ENCODE measurements at regions not wholly inside any gene's neighbourhood (a gene's known extent, or its start where the extent isn't known, plus 50 kb on each side); places are given as distances from the start of the nearest gene placed in this dataset.

DNA sequence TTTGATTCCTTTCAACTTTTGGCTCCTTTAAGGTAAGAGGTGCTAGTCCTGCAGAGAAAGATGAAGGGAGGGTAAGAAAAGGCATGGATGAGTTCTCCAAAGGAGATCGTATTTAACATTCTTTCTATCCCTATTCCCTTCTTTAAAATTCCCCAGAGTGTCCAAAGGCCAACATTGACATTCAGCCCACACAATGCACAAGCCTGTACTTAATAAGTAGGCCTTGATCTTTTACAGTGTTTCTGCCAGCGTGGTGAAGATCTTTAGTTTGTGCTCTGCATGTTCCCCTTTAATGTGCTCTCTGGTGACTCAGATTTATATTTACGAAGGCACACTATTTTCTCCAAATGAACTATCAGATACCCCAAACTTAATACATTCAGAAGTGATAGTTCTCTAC, 582.5 kb upstream of the RGS18 start:
- H3K36me3 ChIP-seq (ENCODE audit: insufficient read depth, low read length): no peaks in the 10 kb centered on the region
- no peaks in the 10 kb centered on the region for H3K4me1 Mint-ChIP-seq
- H3K27ac Mint-ChIP-seq: no peak overlapping the region
- H3K9me3 Mint-ChIP-seq: peaks cover 0 to 34% (median 8%) of the 10 kb centered on the region in 5 donors
- H3K4me1 ChIP-seq (ENCODE audit: insufficient read depth, low read length): no peaks in the 10 kb centered on the region
- H3K27me3 ChIP-seq (ENCODE audit: insufficient read depth, low read length, poor library complexity, severe bottlenecking): no peaks in the 10 kb centered on the region
- no peak overlapping the region for H3K4me3 ChIP-seq (ENCODE audit: low read length)
- ChIA-PET CTCF (no interaction called here), POLR2A (no interaction called here)
- no peaks in the 10 kb centered on the region for H3K27me3 Mint-ChIP-seq
- no peak overlapping the region for H3K27ac ChIP-seq (ENCODE audit: low read depth, low read length)
- H3K4me3 Mint-ChIP-seq: no peak overlapping the region
- no peaks in the 10 kb centered on the region for H3K9me3 ChIP-seq (ENCODE audit: low read length)
- DNase-seq: no peak
- H3K36me3 Mint-ChIP-seq: no peaks in the 10 kb centered on the region

DNA sequence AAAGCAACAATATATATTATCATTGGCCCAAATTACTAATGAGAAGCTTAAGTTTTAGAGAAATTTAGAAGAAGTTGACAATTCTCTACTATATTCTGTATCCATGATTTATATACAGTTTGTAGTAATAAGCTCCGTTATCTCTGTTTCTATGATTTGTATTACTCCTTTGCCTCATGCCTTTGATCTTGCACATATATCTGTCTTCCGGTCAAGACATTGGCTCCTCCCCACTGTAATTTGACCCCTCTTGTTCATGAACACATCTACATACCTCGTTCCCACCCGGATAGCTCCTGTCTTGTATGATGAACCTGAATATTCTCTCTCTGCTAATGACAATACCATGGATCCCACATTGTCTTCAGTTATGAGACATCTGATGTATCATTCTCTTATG, 581.0 kb upstream of the RGS18 start:
- Mint-ChIP-seq H3K4me1 (no peaks in the 10 kb centered on the region), H3K27me3 (no peaks in the 10 kb centered on the region), H3K36me3 (no peaks in the 10 kb centered on the region), H3K27ac (no peak overlapping the region), H3K4me3 (no peak overlapping the region), H3K9me3 (peaks cover 0 to 35% (median 10%) of the 10 kb centered on the region in 5 donors)
- ChIA-PET CTCF (no interaction called here), POLR2A (no interaction called here)
- Histone ChIP-seq H3K4me3 (ENCODE audit: low read length) (no peak overlapping the region), H3K4me1 (ENCODE audit: insufficient read depth, low read length) (no peaks in the 10 kb centered on the region), H3K36me3 (ENCODE audit: insufficient read depth, low read length) (no peaks in the 10 kb centered on the region), H3K27ac (ENCODE audit: low read depth, low read length) (no peak overlapping the region), H3K9me3 (ENCODE audit: low read length) (no peaks in the 10 kb centered on the region), H3K27me3 (ENCODE audit: insufficient read depth, low read length, poor library complexity, severe bottlenecking) (no peaks in the 10 kb centered on the region)
- DNase-seq: no peak

DNA sequence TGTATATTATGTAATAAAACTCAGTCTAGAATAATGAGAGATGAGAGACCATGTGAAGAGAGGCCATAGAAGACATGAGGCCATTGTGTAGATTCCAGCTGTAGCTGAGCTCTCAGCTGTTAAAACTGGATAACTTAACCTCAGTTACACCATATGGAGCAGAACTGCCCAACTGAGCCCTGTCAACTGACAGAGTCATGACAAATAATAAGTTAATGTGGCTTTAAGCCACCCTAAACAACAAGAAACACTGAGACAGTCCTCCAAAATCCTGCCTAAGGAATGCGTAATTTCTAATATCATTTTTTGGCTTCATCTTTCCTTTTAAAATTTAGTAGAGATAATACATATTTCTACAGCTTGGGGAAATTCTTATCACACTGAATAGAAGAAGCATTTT, 580.0 kb upstream of the RGS18 start:
- no peak overlapping the region for H3K27ac Mint-ChIP-seq
- DNase-seq: no peak
- CTCF ChIA-PET: no interaction called here
- no peaks in the 10 kb centered on the region for H3K9me3 ChIP-seq (ENCODE audit: low read length)
- H3K4me3 Mint-ChIP-seq: no peak overlapping the region
- no peaks in the 10 kb centered on the region for H3K36me3 Mint-ChIP-seq
- peaks cover 0 to 36% (median 10%) of the 10 kb centered on the region in 5 donors for H3K9me3 Mint-ChIP-seq
- H3K27me3 Mint-ChIP-seq: no peaks in the 10 kb centered on the region
- no peaks in the 10 kb centered on the region for H3K4me1 Mint-ChIP-seq
- no peak overlapping the region for H3K4me3 ChIP-seq (ENCODE audit: low read length)
- POLR2A ChIA-PET: no interaction called here
- no peaks in the 10 kb centered on the region for H3K4me1 ChIP-seq (ENCODE audit: insufficient read depth, low read length)
- H3K27me3 ChIP-seq (ENCODE audit: insufficient read depth, low read length, poor library complexity, severe bottlenecking): no peaks in the 10 kb centered on the region
- H3K27ac ChIP-seq (ENCODE audit: low read depth, low read length): no peak overlapping the region
- no peaks in the 10 kb centered on the region for H3K36me3 ChIP-seq (ENCODE audit: insufficient read depth, low read length)

DNA sequence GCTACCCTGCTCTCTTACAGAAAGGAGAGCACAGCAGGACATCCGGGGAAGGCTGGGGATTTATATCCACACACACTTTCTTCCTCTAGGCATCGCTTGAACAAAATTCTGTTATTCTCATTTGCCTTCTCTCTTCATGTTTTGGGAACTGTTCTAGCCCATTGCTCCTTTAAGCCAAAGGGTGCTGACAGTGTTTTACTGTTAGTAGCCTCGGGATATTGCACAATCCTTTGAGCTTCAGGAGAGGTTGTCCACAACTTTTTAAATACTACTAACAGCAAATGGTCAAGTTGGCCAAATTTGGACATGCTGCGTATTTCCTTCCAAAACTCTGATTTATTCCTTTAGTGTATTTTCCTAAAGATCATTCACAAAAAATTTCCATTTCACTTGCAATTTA, 579.2 kb upstream of the RGS18 start:
- Histone ChIP-seq H3K36me3 (ENCODE audit: insufficient read depth, low read length) (no peaks in the 10 kb centered on the region), H3K9me3 (ENCODE audit: low read length) (no peaks in the 10 kb centered on the region), H3K27me3 (ENCODE audit: insufficient read depth, low read length, poor library complexity, severe bottlenecking) (no peaks in the 10 kb centered on the region), H3K4me1 (ENCODE audit: insufficient read depth, low read length) (no peaks in the 10 kb centered on the region), H3K27ac (ENCODE audit: low read depth, low read length) (no peak overlapping the region), H3K4me3 (ENCODE audit: low read length) (no peak overlapping the region)
- POLR2A ChIA-PET: no interaction called here
- no peaks in the 10 kb centered on the region for H3K36me3 Mint-ChIP-seq
- H3K27ac Mint-ChIP-seq: no peak overlapping the region
- CTCF ChIA-PET: no interaction called here
- no peak overlapping the region for H3K4me3 Mint-ChIP-seq
- DNase-seq: no peak
- no peaks in the 10 kb centered on the region for H3K27me3 Mint-ChIP-seq
- peaks cover 0 to 37% (median 11%) of the 10 kb centered on the region in 5 donors for H3K9me3 Mint-ChIP-seq
- no peaks in the 10 kb centered on the region for H3K4me1 Mint-ChIP-seq

DNA sequence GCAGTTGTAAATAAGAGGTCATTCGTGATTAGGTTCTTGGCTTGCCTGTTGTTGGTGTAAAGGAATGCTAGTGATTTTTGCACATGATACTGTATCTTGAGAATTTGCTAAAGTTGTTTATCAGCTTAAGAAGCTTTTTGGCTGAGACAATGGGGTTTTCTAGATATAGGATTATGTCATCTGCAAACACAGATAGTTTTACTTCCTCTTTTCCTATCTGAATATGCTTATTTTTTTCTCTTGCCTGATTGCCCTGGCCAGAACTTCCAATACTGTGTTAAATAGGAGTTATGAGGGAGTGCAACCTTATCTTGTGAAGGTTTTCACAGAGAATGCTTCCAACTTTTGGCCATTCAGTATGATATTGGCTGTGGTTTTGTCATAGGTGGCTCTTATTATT, 576.1 kb upstream of the RGS18 start:
- CTCF ChIA-PET: no interaction called here
- POLR2A ChIA-PET: no interaction called here
- no peak overlapping the region for H3K4me3 Mint-ChIP-seq
- Histone ChIP-seq H3K9me3 (ENCODE audit: low read length) (no peaks in the 10 kb centered on the region), H3K4me3 (ENCODE audit: low read length) (no peak overlapping the region), H3K27ac (ENCODE audit: low read depth, low read length) (no peak overlapping the region), H3K4me1 (ENCODE audit: insufficient read depth, low read length) (no peaks in the 10 kb centered on the region), H3K27me3 (ENCODE audit: insufficient read depth, low read length, poor library complexity, severe bottlenecking) (no peaks in the 10 kb centered on the region), H3K36me3 (ENCODE audit: insufficient read depth, low read length) (no peaks in the 10 kb centered on the region)
- no peaks in the 10 kb centered on the region for H3K27me3 Mint-ChIP-seq
- H3K4me1 Mint-ChIP-seq: no peaks in the 10 kb centered on the region
- H3K27ac Mint-ChIP-seq: no peak overlapping the region
- peaks cover 0 to 34% (median 10%) of the 10 kb centered on the region in 5 donors for H3K9me3 Mint-ChIP-seq
- no peak for DNase-seq
- H3K36me3 Mint-ChIP-seq: no peaks in the 10 kb centered on the region

DNA sequence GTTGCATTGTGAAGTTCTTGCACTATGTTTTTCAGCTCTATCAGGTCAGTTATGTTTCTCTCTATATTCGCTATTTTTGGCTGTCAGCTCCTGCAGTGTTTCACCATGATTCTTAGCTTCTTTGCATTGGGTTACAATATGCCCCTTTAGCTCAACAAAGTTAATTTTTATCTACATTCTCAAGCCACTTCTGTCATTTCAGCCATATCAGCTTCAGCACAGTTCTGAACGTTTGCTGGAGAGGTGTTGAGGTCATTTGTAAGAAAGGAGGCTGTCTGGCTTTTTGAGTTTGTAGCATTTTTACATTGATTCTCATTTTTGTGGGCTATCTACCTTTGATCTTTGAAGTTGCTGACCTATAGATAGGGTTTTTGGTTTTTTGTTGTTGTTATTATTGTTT, 573.2 kb upstream of the RGS18 start:
- H3K27me3 Mint-ChIP-seq: no peaks in the 10 kb centered on the region

DNA sequence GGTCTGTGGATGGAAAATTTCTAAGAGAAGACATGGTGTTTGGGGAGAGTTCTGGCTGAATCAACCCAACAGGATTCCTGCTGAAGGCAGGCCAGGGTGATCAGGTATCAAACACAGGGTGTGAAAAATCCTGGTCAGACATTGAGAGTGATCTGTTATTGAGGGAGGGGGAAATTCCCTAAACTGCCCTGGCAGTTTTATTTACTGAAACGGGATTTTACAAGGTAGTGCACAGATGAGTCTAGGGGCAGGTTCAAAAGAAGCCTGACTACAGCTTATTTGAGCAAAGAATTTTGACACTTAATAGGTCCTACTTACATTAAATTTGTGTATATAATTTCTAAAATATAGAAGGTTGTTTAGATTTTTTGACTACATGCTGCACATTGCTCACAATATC, 569.4 kb upstream of the RGS18 start:
- Mint-ChIP-seq H3K4me3 (no peak overlapping the region), H3K27ac (no peak overlapping the region), H3K27me3 (no peaks in the 10 kb centered on the region), H3K4me1 (no peaks in the 10 kb centered on the region), H3K9me3 (peaks cover 4 to 27% (median 8%) of the 10 kb centered on the region in 5 donors), H3K36me3 (no peaks in the 10 kb centered on the region)
- H3K27me3 ChIP-seq (ENCODE audit: insufficient read depth, low read length, poor library complexity, severe bottlenecking): no peaks in the 10 kb centered on the region
- no peaks in the 10 kb centered on the region for H3K4me1 ChIP-seq (ENCODE audit: insufficient read depth, low read length)
- ChIA-PET CTCF (no interaction called here), POLR2A (no interaction called here)
- H3K27ac ChIP-seq (ENCODE audit: low read depth, low read length): no peak overlapping the region
- no peaks in the 10 kb centered on the region for H3K36me3 ChIP-seq (ENCODE audit: insufficient read depth, low read length)
- DNase-seq: no peak
- no peaks in the 10 kb centered on the region for H3K9me3 ChIP-seq (ENCODE audit: low read length)
- no peak overlapping the region for H3K4me3 ChIP-seq (ENCODE audit: low read length)

More for the DNA sequence above, 573.2 kb upstream of the RGS18 start:
- no peaks in the 10 kb centered on the region for H3K9me3 ChIP-seq (ENCODE audit: low read length)
- no peaks in the 10 kb centered on the region for H3K36me3 ChIP-seq (ENCODE audit: insufficient read depth, low read length)
- ChIA-PET CTCF (no interaction called here), POLR2A (no interaction called here)
- no peak overlapping the region for H3K27ac Mint-ChIP-seq
- H3K27ac ChIP-seq (ENCODE audit: low read depth, low read length): no peak overlapping the region
- H3K27me3 ChIP-seq (ENCODE audit: insufficient read depth, low read length, poor library complexity, severe bottlenecking): no peaks in the 10 kb centered on the region
- no peak for DNase-seq
- H3K4me1 Mint-ChIP-seq: no peaks in the 10 kb centered on the region
- peaks cover 7 to 29% (median 12%) of the 10 kb centered on the region in 5 donors for H3K9me3 Mint-ChIP-seq
- H3K4me3 Mint-ChIP-seq: no peak overlapping the region
- H3K36me3 Mint-ChIP-seq: no peaks in the 10 kb centered on the region
- no peak overlapping the region for H3K4me3 ChIP-seq (ENCODE audit: low read length)
- H3K4me1 ChIP-seq (ENCODE audit: insufficient read depth, low read length): no peaks in the 10 kb centered on the region

DNA sequence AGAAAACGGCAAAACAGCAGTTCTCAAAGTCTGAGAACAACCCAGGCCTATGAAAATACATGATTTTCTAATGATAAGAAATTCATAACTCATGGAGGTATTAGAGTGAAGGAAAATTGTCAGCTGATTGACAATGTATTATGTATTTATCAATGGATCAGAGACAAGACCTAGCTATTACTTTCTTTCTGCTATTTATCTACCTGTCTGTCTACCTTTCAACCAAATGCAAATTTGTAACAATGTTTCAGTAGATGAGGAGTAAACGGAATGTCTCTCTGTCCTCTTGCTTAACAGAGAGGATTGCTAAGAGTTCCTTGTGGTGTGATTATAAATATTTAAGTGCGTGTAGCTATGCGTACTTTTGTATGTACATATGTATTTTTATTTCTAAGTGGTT, 568.7 kb upstream of the RGS18 start:
- Mint-ChIP-seq H3K9me3 (peaks cover 4 to 27% (median 9%) of the 10 kb centered on the region in 5 donors), H3K4me3 (no peak overlapping the region), H3K4me1 (no peaks in the 10 kb centered on the region), H3K27ac (no peak overlapping the region), H3K27me3 (no peaks in the 10 kb centered on the region), H3K36me3 (no peaks in the 10 kb centered on the region)
- Histone ChIP-seq H3K4me3 (ENCODE audit: low read length) (no peak overlapping the region), H3K27ac (ENCODE audit: low read depth, low read length) (no peak overlapping the region), H3K27me3 (ENCODE audit: insufficient read depth, low read length, poor library complexity, severe bottlenecking) (no peaks in the 10 kb centered on the region), H3K36me3 (ENCODE audit: insufficient read depth, low read length) (no peaks in the 10 kb centered on the region), H3K9me3 (ENCODE audit: low read length) (no peaks in the 10 kb centered on the region), H3K4me1 (ENCODE audit: insufficient read depth, low read length) (no peaks in the 10 kb centered on the region)
- no peak for DNase-seq
- POLR2A ChIA-PET: no interaction called here
- CTCF ChIA-PET: no interaction called here

DNA sequence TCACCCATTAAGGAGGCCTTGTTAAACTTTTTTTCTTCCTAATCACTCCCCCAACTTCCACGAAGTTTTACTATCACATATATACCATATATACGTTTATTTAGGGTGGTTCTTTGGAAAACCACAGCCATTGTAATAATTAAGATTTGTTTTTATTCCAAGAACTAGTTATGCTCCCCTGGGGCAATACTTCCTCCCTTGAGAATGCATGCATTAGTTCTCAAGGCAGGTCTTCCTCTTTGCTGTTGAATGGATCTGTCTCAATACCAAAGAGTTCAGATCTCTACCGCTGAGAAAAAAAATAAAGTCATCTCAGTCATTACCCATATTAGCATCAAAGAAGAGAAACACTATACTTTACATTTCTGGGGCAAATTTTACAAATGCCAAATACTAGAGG, 567.7 kb upstream of the RGS18 start:
- ChIA-PET POLR2A (no interaction called here), CTCF (no interaction called here)
- Histone ChIP-seq H3K9me3 (ENCODE audit: low read length) (no peaks in the 10 kb centered on the region), H3K27me3 (ENCODE audit: insufficient read depth, low read length, poor library complexity, severe bottlenecking) (no peaks in the 10 kb centered on the region), H3K27ac (ENCODE audit: low read depth, low read length) (no peak overlapping the region), H3K36me3 (ENCODE audit: insufficient read depth, low read length) (no peaks in the 10 kb centered on the region), H3K4me3 (ENCODE audit: low read length) (no peak overlapping the region), H3K4me1 (ENCODE audit: insufficient read depth, low read length) (no peaks in the 10 kb centered on the region)
- no peak for DNase-seq
- peaks cover 6 to 23% (median 10%) of the 10 kb centered on the region in 5 donors for H3K9me3 Mint-ChIP-seq
- no peak overlapping the region for H3K4me3 Mint-ChIP-seq
- no peak overlapping the region for H3K27ac Mint-ChIP-seq
- peaks cover 0 to 1% of the 10 kb centered on the region in 2 donors for H3K27me3 Mint-ChIP-seq
- H3K4me1 Mint-ChIP-seq: no peaks in the 10 kb centered on the region
- no peaks in the 10 kb centered on the region for H3K36me3 Mint-ChIP-seq
